Vagina (tissue), 2 donors: ENCODE measurements at regions not wholly inside any gene's neighbourhood (a gene's known extent, or its start where the extent isn't known, plus 50 kb on each side); places are given as distances from the start of the nearest gene placed in this dataset.

ENCODE experiments used
- CTCF ChIP-seq, 3 experiments: fragments of 450-650 bp in 2 of 3; fragments of 200-600 bp in 1 of 3; sonication (generic) in 1 of 3; IDR thresholded peaks; one replicate each; pipeline ENCODE4 v1.5.1; 2017 to 2019; ENCODE audit warnings: antibody characterized with exemption in 3 of 3, mild to moderate bottlenecking in 2 of 3, moderate library complexity in 2 of 3
- POLR2A ChIP-seq, 2 donors: fragments of 450-650 bp; IDR thresholded peaks; one replicate each; pipeline ENCODE4 v1.6.1; 2017; ENCODE audit warnings: antibody characterized with exemption in 2 of 2, mild to moderate bottlenecking in 2 of 2, moderate library complexity in 2 of 2

GRCh38 chr7:156141941-156142340, 329.7 kb upstream of the SHH start:
- no peak for TF ChIP-seq CTCF (IDR thresholded peaks at IDR 0.05)
- TF ChIP-seq POLR2A (IDR thresholded peaks at IDR 0.05), result no peak
